C1 segment of cervical spinal cord (tissue), 14 donors: ENCODE measurements at regions not wholly inside any gene's neighbourhood (a gene's known extent, or its start where the extent isn't known, plus 50 kb on each side); places are given as distances from the start of the nearest gene placed in this dataset.
"Not testable (repeated sequence)": the region's sequence is repeated elsewhere in the genome, so short reads cannot be mapped to it uniquely, and the experiment has no call there.

Experiments used
- DNase-seq, 14 donors: peaks; one replicate each; lab custom pipeline; 2025; lab: John Stamatoyannopoulos, UW

GRCh38 chr5:119895066-119895465 lies 265.7 kb downstream of the FAM170A start:
- DNase-seq: no peak

- no peak for DNase-seq
Measured at GRCh38 chr5:119896826-119897536, 267.6 kb downstream of the FAM170A start.

- no peak for DNase-seq
Measured at GRCh38 chr5:119897537-119898370, 268.4 kb downstream of the FAM170A start.

- DNase-seq: no peak
Measured at GRCh38 chr5:119899981-119900380, 270.6 kb downstream of the FAM170A start.

GRCh38 chr5:119902593-119902992 lies 273.2 kb downstream of the FAM170A start:
- DNase-seq: no peak

- no peak for DNase-seq
Measured at GRCh38 chr5:119913425-119913824, 284.1 kb downstream of the FAM170A start.

GRCh38 chr5:119919279-119919678 lies 289.9 kb downstream of the FAM170A start:
- DNase-seq: no peak

- no peak for DNase-seq
Measured at GRCh38 chr5:119926301-119926700, 296.9 kb downstream of the FAM170A start.

- DNase-seq: no peak
Measured at GRCh38 chr5:119928974-119929373, 299.6 kb downstream of the FAM170A start.

GRCh38 chr5:119930490-119930889 lies 301.1 kb downstream of the FAM170A start:
- no peak for DNase-seq

- DNase-seq: no peak
Measured at GRCh38 chr5:119943148-119943547, 313.8 kb downstream of the FAM170A start.

GRCh38 chr5:119945691-119946090 lies 316.3 kb downstream of the FAM170A start:
- no peak for DNase-seq

- peak in 4 of 14 donors; percentile 1 to 15 (median 6) for DNase-seq
Measured at GRCh38 chr5:119948162-119948561, 318.8 kb downstream of the FAM170A start.

- no peak for DNase-seq
Measured at GRCh38 chr5:119949426-119949999, 320.2 kb downstream of the FAM170A start.

- DNase-seq: no peak
Measured at GRCh38 chr5:119951330-119951934, 322.1 kb downstream of the FAM170A start.

- DNase-seq: no peak
Measured at GRCh38 chr5:119953474-119953873, 324.1 kb downstream of the FAM170A start.

GRCh38 chr5:119954106-119954505 lies 324.7 kb downstream of the FAM170A start:
- no peak for DNase-seq

- DNase-seq: no peak
Measured at GRCh38 chr5:119961993-119962392, 332.6 kb downstream of the FAM170A start.

- DNase-seq: no peak
Measured at GRCh38 chr5:119966028-119966427, 336.7 kb downstream of the FAM170A start.

GRCh38 chr5:119968690-119969089 lies 339.3 kb downstream of the FAM170A start:
- DNase-seq: no peak

GRCh38 chr5:119987077-119987476 lies 357.7 kb downstream of the FAM170A start:
- not testable (repeated sequence) for DNase-seq

GRCh38 chr5:119991625-119992024 lies 362.3 kb downstream of the FAM170A start:
- no peak for DNase-seq
